HPDE6-E6E7 (cell line): ENCODE measurements at regions not wholly inside any gene's neighbourhood (a gene's known extent, or its start where the extent isn't known, plus 50 kb on each side); places are given as distances from the start of the nearest gene placed in this dataset.

ENCODE experiments used
- DNase-seq: peaks from one replicate; pipeline ENCODE4 v3.0.0; 2011; ENCODE audit warnings: missing footprints; ENCODE audit errors: extremely low spot score

GRCh38 chr6:113089056-113089455 is 741.9 kb downstream of the RFPL4B start:
- DNase-seq = no peak

GRCh38 chr6:113092795-113093194 is 745.7 kb downstream of the RFPL4B start:
- no peak for DNase-seq

- no peak for DNase-seq
Measured at GRCh38 chr6:113094779-113095178, 747.6 kb downstream of the RFPL4B start.

- no peak for DNase-seq
Measured at GRCh38 chr6:113095841-113096240, 748.7 kb downstream of the RFPL4B start.

GRCh38 chr6:113102761-113103160 is 754.4 kb upstream of the MARCKS start:
- DNase-seq = no peak

GRCh38 chr6:113103634-113104361 is 753.3 kb upstream of the MARCKS start:
- DNase-seq = no peak

- no peak for DNase-seq
Measured at GRCh38 chr6:113104541-113104940, 752.6 kb upstream of the MARCKS start.

GRCh38 chr6:113104951-113105350 is 752.2 kb upstream of the MARCKS start:
- no peak for DNase-seq

- DNase-seq = no peak
Measured at GRCh38 chr6:113110211-113110610, 746.9 kb upstream of the MARCKS start.

GRCh38 chr6:113111550-113111949 is 745.6 kb upstream of the MARCKS start:
- no peak for DNase-seq

- DNase-seq = no peak
Measured at GRCh38 chr6:113112086-113112485, 745.1 kb upstream of the MARCKS start.

GRCh38 chr6:113115196-113115595 is 741.9 kb upstream of the MARCKS start:
- no peak for DNase-seq

- peak; percentile 50 for DNase-seq
Measured at GRCh38 chr6:113120224-113120581, 736.9 kb upstream of the MARCKS start.

GRCh38 chr6:113120582-113121285 is 736.4 kb upstream of the MARCKS start:
- DNase-seq = peak; percentile 34

- no peak for DNase-seq
Measured at GRCh38 chr6:113121571-113121970, 735.6 kb upstream of the MARCKS start.

- DNase-seq = peak; percentile 29
Measured at GRCh38 chr6:113122060-113122459, 735.1 kb upstream of the MARCKS start.

- DNase-seq = no peak
Measured at GRCh38 chr6:113125626-113126025, 731.5 kb upstream of the MARCKS start.

- no peak for DNase-seq
Measured at GRCh38 chr6:113127786-113128419, 729.2 kb upstream of the MARCKS start.

- no peak for DNase-seq
Measured at GRCh38 chr6:113128661-113129060, 728.5 kb upstream of the MARCKS start.

GRCh38 chr6:113129991-113130390 is 727.2 kb upstream of the MARCKS start:
- no peak for DNase-seq

GRCh38 chr6:113137426-113137825 is 719.7 kb upstream of the MARCKS start:
- no peak for DNase-seq

- no peak for DNase-seq
Measured at GRCh38 chr6:113140721-113141120, 716.4 kb upstream of the MARCKS start.

GRCh38 chr6:113141901-113142300 is 715.2 kb upstream of the MARCKS start:
- no peak for DNase-seq
